Panc1 (cell line): ENCODE measurements at regions not wholly inside any gene's neighbourhood (a gene's known extent, or its start where the extent isn't known, plus 50 kb on each side); places are given as distances from the start of the nearest gene placed in this dataset.
"Not testable (repeated sequence)": the region's sequence is repeated elsewhere in the genome, so short reads cannot be mapped to it uniquely, and the experiment has no call there.

Experiments
- CTCF ChIP-seq: fragments of 450-650 bp; IDR thresholded peaks from 2 replicates; pipeline ENCODE4 v1.5.1; 2017; ENCODE audit warnings: mild to moderate bottlenecking
- REST ChIP-seq, 2 experiments: IDR thresholded peaks; 2 replicates each; pipeline ENCODE4 v1.6.1; 2011 to 2012; ENCODE audit warnings: low read depth in 2 of 2, control low read depth in 1 of 2, low read length in 1 of 2, mild to moderate bottlenecking in 1 of 2, moderate library complexity in 1 of 2; ENCODE audit not compliant: insufficient read depth in 1 of 2

- not testable (repeated sequence) for TF ChIP-seq CTCF; REST (IDR thresholded peaks at IDR 0.05; ENCODE audit: insufficient read depth in 1 of 2, low read depth in 2 of 2, low read length in 1 of 2)
These were observed 77.5 kb upstream of the DST start for GRCh38 chr6:56720202-56720601.
